K562 (cell line): ENCODE measurements at regions not wholly inside any gene's neighbourhood (a gene's known extent, or its start where the extent isn't known, plus 50 kb on each side); places are given as distances from the start of the nearest gene placed in this dataset.

Source experiments
- ATAC-seq: fragments of 200-7000 bp; cut with Tn5 transposase; 3 replicates; pipeline ENCODE4 v1.9.1; 2020; ENCODE audit warnings: moderate library complexity
- BruUV-seq: library from RNA; stranded (reverse); fragments of 400-500 nt; replicated peaks from 2 replicates; lab custom pipeline; 2021; lab: Mats Ljungman, UMichigan
- CTCF ChIA-PET: fragments of 300-600 bp; formaldehyde crosslinking; extraction: SDS; loops from one replicate; lab custom pipeline; 2021; ENCODE audit warnings: low intra/inter-chr PET ratio; lab: Yijun Ruan, JAX
- POLR2A ChIA-PET: fragments of 300-600, 350-650 bp; sonication (Branson Sonifier 250); formaldehyde crosslinking; extraction: SDS; loops from one replicate; lab custom pipeline; 2021; ENCODE audit warnings: antibody characterized with exemption, inconsistent platforms; lab: Yijun Ruan, JAX
- DNase-seq, 4 experiments: peaks; one replicate each; pipeline versions ENCODE4 v3.0.0 to v3.0.0-alpha.2; 2011 to 2018; ENCODE audit warnings: low spot score in 3 of 4, mixed read lengths in 3 of 4; ENCODE audit errors: extremely low read depth in 1 of 4
- FAIRE-seq: peaks from 2 replicates; lab custom pipeline; 2011; peaks lifted over from hg19 to GRCh38; lab: Jason Lieb, UNC
- H2AFZ ChIP-seq: 2 replicates; pipeline ENCODE4 v1.6.0; 2011; ENCODE audit warnings: low read depth, low read length, control low read depth, inconsistent platforms
- H3K27ac ChIP-seq: fragments of 200-600 bp; 3 replicates; pipeline ENCODE4 v1.8.0; 2011; ENCODE audit warnings: low read depth, mild to moderate bottlenecking, control low read depth, inconsistent platforms, low read length, moderate library complexity, mixed read lengths; ENCODE audit errors: extremely low read depth
- H3K27me3 ChIP-seq, 2 experiments: fragments of 300-600 bp in 1 of 2; 2 replicates in 1 of 2; 3 replicates in 1 of 2; pipeline versions ENCODE4 v1.6.0 to v1.8.0; 2011; ENCODE audit warnings: inconsistent platforms in 2 of 2, low read length in 2 of 2, mild to moderate bottlenecking in 1 of 2, mixed read lengths in 1 of 2, moderate library complexity in 1 of 2; ENCODE audit not compliant: control insufficient read depth in 2 of 2, insufficient read depth in 2 of 2
- H3K36me3 ChIP-seq: fragments of 300-600 bp; 3 replicates; pipeline ENCODE4 v1.8.0; 2011; ENCODE audit warnings: mild to moderate bottlenecking, low read length, inconsistent platforms; ENCODE audit not compliant: control insufficient read depth, insufficient read depth
- H3K4me1 ChIP-seq, 2 experiments: fragments of 200-600 bp in 1 of 2; replicated peaks in 1 of 2; 2 replicates in 1 of 2; 3 replicates in 1 of 2; pipeline versions ENCODE4 v1.5.1 to v1.8.0; 2011; ENCODE audit warnings: inconsistent platforms in 2 of 2, low read length in 2 of 2, mild to moderate bottlenecking in 1 of 2, mixed read lengths in 1 of 2, moderate library complexity in 1 of 2; ENCODE audit not compliant: control insufficient read depth in 2 of 2, insufficient read depth in 2 of 2
- H3K4me2 ChIP-seq: 2 replicates; pipeline ENCODE4 v1.6.1; 2011; ENCODE audit warnings: low read length, control low read depth, inconsistent platforms, mixed read lengths; ENCODE audit not compliant: insufficient read depth
- H3K4me3 ChIP-seq: fragments of 200-600 bp; sonication (generic), shearing (Covaris generic); 2 replicates; pipeline ENCODE4 v1.5.1; 2016; ENCODE audit warnings: control low read depth, inconsistent platforms
- H3K79me2 ChIP-seq: fragments of 200-600 bp; 3 replicates; pipeline ENCODE4 v1.8.0; 2011; ENCODE audit warnings: low read length, inconsistent platforms; ENCODE audit not compliant: control insufficient read depth, insufficient read depth
- H3K9ac ChIP-seq, 2 experiments: 2 replicates each; pipeline versions ENCODE4 v1.6.0 to v1.6.1; 2011; ENCODE audit warnings: low read depth in 2 of 2, low read length in 2 of 2, control low read depth in 1 of 2, inconsistent platforms in 1 of 2, mild to moderate bottlenecking in 1 of 2, mixed read lengths in 1 of 2; ENCODE audit not compliant: insufficient read depth in 1 of 2
- H3K9me1 ChIP-seq: one replicate; pipeline ENCODE4 v1.6.0; 2011; ENCODE audit warnings: inconsistent platforms, mild to moderate bottlenecking, low read length, moderate library complexity; ENCODE audit not compliant: control insufficient read depth, insufficient read depth
- H3K9me3 ChIP-seq: replicated peaks from 2 replicates; pipeline ENCODE4 v1.5.1; 2011; ENCODE audit warnings: low read depth, low read length, inconsistent platforms; ENCODE audit not compliant: control insufficient read depth, insufficient read depth
- H4K20me1 ChIP-seq: replicated peaks from 2 replicates; pipeline ENCODE4 v1.6.1; 2011; ENCODE audit warnings: low read length, inconsistent platforms, mixed read lengths; ENCODE audit not compliant: control insufficient read depth, insufficient read depth
- ERF ChIP-seq: fragments of 450-650 bp; formaldehyde crosslinking; IDR thresholded peaks from 2 replicates; pipeline ENCODE4 v1.4.0; 2020; ENCODE audit warnings: mild to moderate bottlenecking, mixed read lengths
- HOXB6 ChIP-seq: fragments of 250-450 bp; sonication (Bioruptor Pico); IDR thresholded peaks from 2 replicates; pipeline ENCODE4 v1.5.1; 2022; ENCODE audit warnings: mild to moderate bottlenecking, borderline replicate concordance
- NR1H2 ChIP-seq: sonication (generic); formaldehyde crosslinking; IDR thresholded peaks from 2 replicates; pipeline ENCODE4 v1.4.0; 2020; ENCODE audit warnings: mild to moderate bottlenecking, missing genetic modification reagents
- RBM34 ChIP-seq: fragments of 200-400 bp; formaldehyde crosslinking; IDR thresholded peaks from 2 replicates; pipeline ENCODE4 v1.6.1; 2018; ENCODE audit warnings: low read length, borderline replicate concordance; ENCODE audit not compliant: insufficient read depth
- XRCC4 ChIP-seq: IDR thresholded peaks from one replicate; pipeline ENCODE4 v1.6.1; 2011; ENCODE audit not compliant: insufficient read depth, insufficient read length; ENCODE audit errors: extremely low read depth
- ZNF165 ChIP-seq: fragments of 250-450 bp; sonication (Bioruptor Pico); IDR thresholded peaks from 2 replicates; pipeline ENCODE4 v1.4.0; 2020; ENCODE audit warnings: borderline replicate concordance
- ZNF445 ChIP-seq: fragments of 250-450 bp; sonication (Bioruptor Pico); IDR thresholded peaks from 2 replicates; pipeline ENCODE4 v1.4.0; 2020; ENCODE audit warnings: low read depth, mild to moderate bottlenecking, moderate library complexity
- WGBS: fragments of 100-300 bp; shearing (Covaris generic); methylation state at CpG from one replicate; pipeline ENCODE4 v1.1.6; 2016; ENCODE audit warnings: low coverage, mixed read lengths; ENCODE audit not compliant: insufficient coverage; ENCODE audit errors: missing lambda C conversion rate; 5-methylcytosine and 5-hydroxymethylcytosine counted together
- in situ Hi-C: fragments of 300-500 bp; cut with MboI; formaldehyde crosslinking; loops from 4 replicates; pipeline ENCODE4 v1.15.0; 2018; ENCODE audit warnings: inconsistent platforms, mixed read lengths
- intact Hi-C: fragments of 100-400 bp; cut with micrococcal nuclease; formaldehyde crosslinking; loops from 2 replicates; pipeline ENCODE4 v1.14.2; 2022
- TF ChIP-seq, protein P1 (sequence below): fragments of 250-450 bp; sonication (Bioruptor Pico); IDR thresholded peaks from 2 replicates; pipeline ENCODE4 v1.5.0; 2021; ENCODE audit warnings: mild to moderate bottlenecking, borderline replicate concordance
- TF ChIP-seq, protein P2 (sequence below), 2 experiments: fragments of 450-650 bp in 1 of 2; IDR thresholded peaks; 2 replicates each; pipeline ENCODE4 v1.6.1; 2011 to 2017; ENCODE audit warnings: low read depth in 2 of 2, antibody characterized with exemption in 1 of 2, borderline replicate concordance in 1 of 2, low read length in 1 of 2, mild to moderate bottlenecking in 1 of 2, mixed read lengths in 1 of 2; ENCODE audit not compliant: control insufficient read depth in 1 of 2
- TF ChIP-seq, protein P3 (sequence below): fragments of 450-650 bp; IDR thresholded peaks from 2 replicates; pipeline ENCODE4 v1.6.1; 2016; ENCODE audit warnings: low read depth, mild to moderate bottlenecking, moderate library complexity
- TF ChIP-seq, protein P4 (sequence below): sonication (generic); formaldehyde crosslinking; IDR thresholded peaks from 2 replicates; pipeline ENCODE4 v1.8.0; 2023; ENCODE audit warnings: mild to moderate bottlenecking, missing genetic modification reagents

DNA sequence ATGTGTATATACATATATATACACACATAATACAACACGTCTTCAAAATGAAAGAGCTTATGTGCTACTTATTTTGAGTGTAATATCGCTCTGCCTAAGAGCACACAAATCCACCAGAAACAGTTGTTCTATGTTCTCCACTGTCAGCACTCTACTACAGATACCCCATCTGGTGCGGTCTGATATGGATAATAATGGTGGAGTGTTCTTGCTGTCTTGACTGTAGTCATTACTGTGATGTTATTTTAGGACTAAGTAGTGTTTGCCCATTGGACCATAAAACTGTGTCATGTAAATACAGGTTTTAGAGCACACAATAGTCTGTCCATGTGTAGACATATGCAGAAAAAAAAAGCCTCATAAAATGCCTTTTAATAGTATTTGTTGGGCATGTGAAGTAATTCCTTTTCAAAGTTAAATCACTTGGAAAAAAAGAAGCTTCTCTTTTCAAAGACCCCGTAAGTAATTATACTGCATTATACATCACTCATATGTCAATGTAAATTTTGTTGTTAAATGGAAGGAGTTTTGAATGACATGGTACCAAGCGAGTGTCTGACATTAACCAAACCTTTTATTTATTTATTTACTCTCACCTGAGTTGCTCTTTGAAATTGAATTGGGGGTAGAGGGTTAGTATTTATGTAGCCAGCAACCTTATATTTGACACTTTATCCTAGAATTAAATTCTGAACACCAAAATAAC is 1249.2 kb upstream of the ZEB2 start:
- ChIA-PET CTCF (no interaction called here), POLR2A (interaction anchor here (0.7 kb wide), 1 partner anchor 43 kb away, joined by 3 read pairs; no protein-coding TSS in a partner anchor)
- peak overlapping the region; percentile 61 for H2AFZ ChIP-seq
- FAIRE-seq (peak; percentile 74), ATAC-seq (peak; percentile 98), DNase-seq (peak; percentile 44 to 86 (median 70))
- in situ Hi-C loops = no loop called here
- no peaks in the 10 kb centered on the region for H3K36me3 ChIP-seq
- peaks cover 0 to 8% of the 10 kb centered on the region in 2 experiments; a peak in 2 of 5 replicates for H3K4me1 ChIP-seq
- H3K9ac ChIP-seq = peak overlapping the region in 1 of 2 experiments; percentile 46; a peak in 2 of 4 replicates
- H4K20me1 ChIP-seq = no peaks in the 10 kb centered on the region
- peak overlapping the region; percentile 14; the same call in 1 of the 2 replicates for H3K4me2 ChIP-seq
- H3K9me3 ChIP-seq = no peaks in the 10 kb centered on the region
- intact Hi-C loops = no loop called here
- H3K27me3 ChIP-seq = no peaks in the 10 kb centered on the region
- no TSS peak for BruUV-seq
- no peak overlapping the region for H3K4me3 ChIP-seq
- no peaks in the 10 kb centered on the region for H3K79me2 ChIP-seq
- peak overlapping the region; percentile 59 for H3K27ac ChIP-seq
- no peaks in the 10 kb centered on the region for H3K9me1 ChIP-seq
- WGBS = 23% methylated on average over 5 of the region's 5 CpGs
- TF ChIP-seq RBM34 (no peak), NR1H2 (CRISPR knock-in tag) (no peak), XRCC4 (no peak), HOXB6 (CRISPR knock-in tag) (no peak), ZNF445 (CRISPR knock-in tag) (no peak), ZNF165 (CRISPR knock-in tag) (no peak), ERF (CRISPR knock-in tag) (no peak)
- TF ChIP-seq, protein P1, sequence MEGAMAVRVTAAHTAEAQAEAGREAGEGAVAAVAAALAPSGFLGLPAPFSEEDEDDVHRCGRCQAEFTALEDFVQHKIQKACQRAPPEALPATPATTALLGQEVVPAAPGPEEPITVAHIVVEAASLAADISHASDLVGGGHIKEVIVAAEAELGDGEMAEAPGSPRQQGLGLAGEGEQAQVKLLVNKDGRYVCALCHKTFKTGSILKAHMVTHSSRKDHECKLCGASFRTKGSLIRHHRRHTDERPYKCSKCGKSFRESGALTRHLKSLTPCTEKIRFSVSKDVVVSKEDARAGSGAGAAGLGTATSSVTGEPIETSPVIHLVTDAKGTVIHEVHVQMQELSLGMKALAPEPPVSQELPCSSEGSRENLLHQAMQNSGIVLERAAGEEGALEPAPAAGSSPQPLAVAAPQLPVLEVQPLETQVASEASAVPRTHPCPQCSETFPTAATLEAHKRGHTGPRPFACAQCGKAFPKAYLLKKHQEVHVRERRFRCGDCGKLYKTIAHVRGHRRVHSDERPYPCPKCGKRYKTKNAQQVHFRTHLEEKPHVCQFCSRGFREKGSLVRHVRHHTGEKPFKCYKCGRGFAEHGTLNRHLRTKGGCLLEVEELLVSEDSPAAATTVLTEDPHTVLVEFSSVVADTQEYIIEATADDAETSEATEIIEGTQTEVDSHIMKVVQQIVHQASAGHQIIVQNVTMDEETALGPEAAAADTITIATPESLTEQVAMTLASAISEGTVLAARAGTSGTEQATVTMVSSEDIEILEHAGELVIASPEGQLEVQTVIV (CRISPR knock-in tag) = no peak
- TF ChIP-seq, protein P2, sequence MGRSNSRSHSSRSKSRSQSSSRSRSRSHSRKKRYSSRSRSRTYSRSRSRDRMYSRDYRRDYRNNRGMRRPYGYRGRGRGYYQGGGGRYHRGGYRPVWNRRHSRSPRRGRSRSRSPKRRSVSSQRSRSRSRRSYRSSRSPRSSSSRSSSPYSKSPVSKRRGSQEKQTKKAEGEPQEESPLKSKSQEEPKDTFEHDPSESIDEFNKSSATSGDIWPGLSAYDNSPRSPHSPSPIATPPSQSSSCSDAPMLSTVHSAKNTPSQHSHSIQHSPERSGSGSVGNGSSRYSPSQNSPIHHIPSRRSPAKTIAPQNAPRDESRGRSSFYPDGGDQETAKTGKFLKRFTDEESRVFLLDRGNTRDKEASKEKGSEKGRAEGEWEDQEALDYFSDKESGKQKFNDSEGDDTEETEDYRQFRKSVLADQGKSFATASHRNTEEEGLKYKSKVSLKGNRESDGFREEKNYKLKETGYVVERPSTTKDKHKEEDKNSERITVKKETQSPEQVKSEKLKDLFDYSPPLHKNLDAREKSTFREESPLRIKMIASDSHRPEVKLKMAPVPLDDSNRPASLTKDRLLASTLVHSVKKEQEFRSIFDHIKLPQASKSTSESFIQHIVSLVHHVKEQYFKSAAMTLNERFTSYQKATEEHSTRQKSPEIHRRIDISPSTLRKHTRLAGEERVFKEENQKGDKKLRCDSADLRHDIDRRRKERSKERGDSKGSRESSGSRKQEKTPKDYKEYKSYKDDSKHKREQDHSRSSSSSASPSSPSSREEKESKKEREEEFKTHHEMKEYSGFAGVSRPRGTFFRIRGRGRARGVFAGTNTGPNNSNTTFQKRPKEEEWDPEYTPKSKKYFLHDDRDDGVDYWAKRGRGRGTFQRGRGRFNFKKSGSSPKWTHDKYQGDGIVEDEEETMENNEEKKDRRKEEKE (IDR thresholded peaks at IDR 0.05; ENCODE audit: borderline replicate concordance in 1 of 2, control insufficient read depth in 1 of 2, low read depth in 2 of 2, low read length in 1 of 2) = no peak
- TF ChIP-seq, protein P3, sequence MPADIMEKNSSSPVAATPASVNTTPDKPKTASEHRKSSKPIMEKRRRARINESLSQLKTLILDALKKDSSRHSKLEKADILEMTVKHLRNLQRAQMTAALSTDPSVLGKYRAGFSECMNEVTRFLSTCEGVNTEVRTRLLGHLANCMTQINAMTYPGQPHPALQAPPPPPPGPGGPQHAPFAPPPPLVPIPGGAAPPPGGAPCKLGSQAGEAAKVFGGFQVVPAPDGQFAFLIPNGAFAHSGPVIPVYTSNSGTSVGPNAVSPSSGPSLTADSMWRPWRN = no peak
- TF ChIP-seq, protein P4, sequence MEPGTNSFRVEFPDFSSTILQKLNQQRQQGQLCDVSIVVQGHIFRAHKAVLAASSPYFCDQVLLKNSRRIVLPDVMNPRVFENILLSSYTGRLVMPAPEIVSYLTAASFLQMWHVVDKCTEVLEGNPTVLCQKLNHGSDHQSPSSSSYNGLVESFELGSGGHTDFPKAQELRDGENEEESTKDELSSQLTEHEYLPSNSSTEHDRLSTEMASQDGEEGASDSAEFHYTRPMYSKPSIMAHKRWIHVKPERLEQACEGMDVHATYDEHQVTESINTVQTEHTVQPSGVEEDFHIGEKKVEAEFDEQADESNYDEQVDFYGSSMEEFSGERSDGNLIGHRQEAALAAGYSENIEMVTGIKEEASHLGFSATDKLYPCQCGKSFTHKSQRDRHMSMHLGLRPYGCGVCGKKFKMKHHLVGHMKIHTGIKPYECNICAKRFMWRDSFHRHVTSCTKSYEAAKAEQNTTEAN (CRISPR knock-in tag) = no peak
